Esophagus muscularis mucosa (tissue), 3 donors: ENCODE measurements at regions not wholly inside any gene's neighbourhood (a gene's known extent, or its start where the extent isn't known, plus 50 kb on each side); places are given as distances from the start of the nearest gene placed in this dataset.

Source experiments
- CTCF ChIP-seq, 3 experiments: fragments of 200-600 bp in 2 of 3; fragments of 450-650 bp in 1 of 3; sonication (generic) in 2 of 3; IDR thresholded peaks; one replicate each; pipeline ENCODE4 v1.5.1; 2017 to 2019; ENCODE audit warnings: antibody characterized with exemption in 3 of 3, mild to moderate bottlenecking in 2 of 3, moderate library complexity in 1 of 3
- POLR2A ChIP-seq: fragments of 450-650 bp; IDR thresholded peaks from one replicate; pipeline ENCODE4 v1.6.1; 2017; ENCODE audit warnings: antibody characterized with exemption, moderate library complexity, mild to moderate bottlenecking, low read depth
- POLR2AphosphoS5 ChIP-seq, 2 donors: sonication (generic); formaldehyde crosslinking; IDR thresholded peaks; one replicate each; pipeline ENCODE4 v1.6.1; 2017; ENCODE audit warnings: antibody characterized with exemption in 2 of 2

- no peak for TF ChIP-seq POLR2A
- no peak for TF ChIP-seq CTCF (IDR thresholded peaks at IDR 0.05)
- no peak for TF ChIP-seq POLR2AphosphoS5 (IDR thresholded peaks at IDR 0.05)
Observed at GRCh38 chr2:217289177-217289906, 429.5 kb upstream of the TNP1 start.
